ENCODE measurements at regions not wholly inside any gene's neighbourhood (a gene's known extent, or its start where the extent isn't known, plus 50 kb on each side); places are given as distances from the start of the nearest gene placed in this dataset.

- TF ChIP-seq CTCF (IDR thresholded peaks at IDR 0.05; ENCODE audit: low read length), result no peak
- TF ChIP-seq EZH2 (optimal IDR thresholded peaks at IDR 0.05; ENCODE audit: low read depth, low read length), result no peak
Observed at GRCh38 chr6:167754691-167755090, 72.0 kb upstream of the AFDN start.

Data from MM.1S (cell line).